GM12874 (cell line): ENCODE measurements at regions not wholly inside any gene's neighbourhood (a gene's known extent, or its start where the extent isn't known, plus 50 kb on each side); places are given as distances from the start of the nearest gene placed in this dataset.

ENCODE experiments used
- CTCF ChIP-seq: IDR thresholded peaks from 2 replicates; pipeline ENCODE4 v1.5.1; 2011; ENCODE audit warnings: low read depth, mild to moderate bottlenecking, control low read depth, low read length, moderate library complexity; ENCODE audit not compliant: insufficient read depth

- no peak for TF ChIP-seq CTCF
Measured at GRCh38 chr4:116688536-116688935, 396.8 kb downstream of the TRAM1L1 start.

- TF ChIP-seq CTCF: peak; percentile 50
Measured at GRCh38 chr4:116668190-116668589, 417.2 kb downstream of the TRAM1L1 start.

GRCh38 chr4:116665716-116666115, 419.7 kb downstream of the TRAM1L1 start:
- TF ChIP-seq CTCF: no peak

GRCh38 chr4:116664198-116664597, 421.2 kb downstream of the TRAM1L1 start:
- no peak for TF ChIP-seq CTCF

GRCh38 chr4:116639070-116639577, 446.3 kb downstream of the TRAM1L1 start:
- TF ChIP-seq CTCF: no peak

GRCh38 chr4:116638592-116638991, 446.8 kb downstream of the TRAM1L1 start:
- no peak for TF ChIP-seq CTCF

- TF ChIP-seq CTCF: no peak
Measured at GRCh38 chr4:116636917-116637316, 448.5 kb downstream of the TRAM1L1 start.
